GM10266 (cell line): ENCODE measurements at regions not wholly inside any gene's neighbourhood (a gene's known extent, or its start where the extent isn't known, plus 50 kb on each side); places are given as distances from the start of the nearest gene placed in this dataset.

Experiments used
- DNase-seq: peaks from one replicate; pipeline ENCODE4 v3.0.0; 2012; ENCODE audit errors: extremely low spot score
- TF ChIP-seq, protein P1 (sequence below): IDR thresholded peaks from 2 replicates; pipeline ENCODE4 v1.5.1; 2012; ENCODE audit warnings: mild to moderate bottlenecking, low read depth; ENCODE audit not compliant: control insufficient read depth, insufficient read depth; ENCODE audit errors: missing control alignments

DNA sequence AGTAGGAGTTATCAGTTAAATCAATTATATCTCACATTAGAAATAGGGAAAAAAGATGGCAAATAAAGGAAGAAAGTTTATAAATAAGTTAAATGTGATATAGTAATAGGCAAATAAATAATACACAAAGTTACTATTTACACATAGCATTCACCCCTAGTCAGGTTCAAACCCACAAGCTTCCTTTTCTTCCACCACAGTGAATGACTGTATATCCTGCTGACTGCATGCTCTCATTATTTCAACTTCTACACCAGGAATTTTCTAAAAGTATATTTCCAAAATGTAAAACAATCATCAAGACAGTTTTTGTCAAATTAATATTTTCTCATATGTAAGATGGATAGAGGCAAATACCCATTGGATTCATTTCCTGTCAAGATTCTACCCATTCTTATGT is 548.6 kb upstream of the SLITRK5 start:
- TF ChIP-seq, protein P1, sequence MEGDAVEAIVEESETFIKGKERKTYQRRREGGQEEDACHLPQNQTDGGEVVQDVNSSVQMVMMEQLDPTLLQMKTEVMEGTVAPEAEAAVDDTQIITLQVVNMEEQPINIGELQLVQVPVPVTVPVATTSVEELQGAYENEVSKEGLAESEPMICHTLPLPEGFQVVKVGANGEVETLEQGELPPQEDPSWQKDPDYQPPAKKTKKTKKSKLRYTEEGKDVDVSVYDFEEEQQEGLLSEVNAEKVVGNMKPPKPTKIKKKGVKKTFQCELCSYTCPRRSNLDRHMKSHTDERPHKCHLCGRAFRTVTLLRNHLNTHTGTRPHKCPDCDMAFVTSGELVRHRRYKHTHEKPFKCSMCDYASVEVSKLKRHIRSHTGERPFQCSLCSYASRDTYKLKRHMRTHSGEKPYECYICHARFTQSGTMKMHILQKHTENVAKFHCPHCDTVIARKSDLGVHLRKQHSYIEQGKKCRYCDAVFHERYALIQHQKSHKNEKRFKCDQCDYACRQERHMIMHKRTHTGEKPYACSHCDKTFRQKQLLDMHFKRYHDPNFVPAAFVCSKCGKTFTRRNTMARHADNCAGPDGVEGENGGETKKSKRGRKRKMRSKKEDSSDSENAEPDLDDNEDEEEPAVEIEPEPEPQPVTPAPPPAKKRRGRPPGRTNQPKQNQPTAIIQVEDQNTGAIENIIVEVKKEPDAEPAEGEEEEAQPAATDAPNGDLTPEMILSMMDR = no peak
- no peak for DNase-seq

DNA sequence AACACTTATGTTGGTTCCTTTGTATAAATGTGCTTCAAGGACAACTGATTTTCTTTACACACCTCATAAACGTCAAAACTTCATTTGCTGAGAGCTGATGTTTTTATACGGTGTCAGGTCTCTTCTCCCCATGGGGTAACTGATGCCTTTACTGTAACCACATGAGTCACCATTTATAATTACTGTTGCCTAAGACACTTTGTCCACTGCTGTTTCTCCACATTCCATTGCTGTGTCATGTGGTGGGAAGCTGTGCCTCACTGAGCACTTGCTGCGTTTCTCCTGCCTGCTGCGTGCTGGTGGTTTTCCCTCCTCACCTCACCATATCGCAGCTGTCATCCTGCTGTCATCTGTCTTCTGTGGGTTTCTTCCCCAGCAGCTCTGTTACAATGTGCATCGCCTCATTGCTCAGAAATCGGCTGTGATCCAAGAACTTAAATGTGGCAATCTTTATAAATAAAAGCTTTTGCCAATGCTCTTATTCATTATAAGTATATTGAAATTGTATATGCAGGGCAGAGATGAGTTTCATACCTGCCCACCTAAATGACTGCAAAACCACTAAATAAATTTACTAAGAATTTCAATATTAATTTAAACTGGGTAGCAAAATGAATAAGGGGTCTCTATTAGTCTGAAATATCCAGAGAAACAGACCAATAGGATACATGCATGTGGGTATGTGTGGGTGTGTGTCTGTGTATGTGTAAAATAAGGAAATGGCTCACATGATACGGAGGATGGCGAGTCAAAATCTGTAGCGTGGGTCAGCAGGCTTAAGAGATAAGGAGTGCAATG is 547.0 kb upstream of the SLITRK5 start:
- TF ChIP-seq, protein P1 = no peak
- no peak for DNase-seq

DNA sequence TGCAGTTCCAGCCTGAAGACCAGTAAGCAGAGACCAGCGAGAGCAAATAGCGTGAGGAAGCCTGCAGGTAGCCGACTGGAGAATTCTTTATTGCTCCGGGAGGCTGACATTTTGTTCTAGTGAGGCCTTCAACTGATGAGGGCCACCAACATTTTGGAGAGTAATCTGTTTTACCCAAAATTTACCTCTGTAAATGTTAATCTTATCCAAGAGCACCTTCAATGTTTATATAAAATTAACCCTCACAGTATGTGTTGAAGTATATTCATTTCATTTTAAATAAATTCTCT is 546.4 kb upstream of the SLITRK5 start:
- TF ChIP-seq, protein P1 = no peak
- DNase-seq = no peak

DNA sequence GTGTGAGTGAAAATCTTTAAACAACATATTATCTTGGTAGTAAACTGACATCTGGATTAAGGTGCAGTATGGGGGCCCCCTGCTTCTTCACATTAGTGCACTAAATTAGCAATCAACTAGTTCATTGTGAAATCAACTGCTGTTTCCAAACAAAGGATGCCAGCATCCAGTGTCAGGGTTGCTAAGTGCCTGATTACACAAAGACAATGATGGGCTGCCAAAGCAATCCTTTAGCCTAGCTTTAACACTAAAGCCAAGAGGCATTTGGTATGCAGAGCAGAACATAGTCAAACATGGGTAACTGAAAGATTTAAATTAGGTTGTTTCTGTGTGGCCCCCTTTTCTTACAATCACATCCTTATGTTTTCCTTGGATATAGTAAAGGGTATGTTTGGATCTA is 543.1 kb upstream of the SLITRK5 start:
- no peak for DNase-seq
- TF ChIP-seq, protein P1 = no peak

DNA sequence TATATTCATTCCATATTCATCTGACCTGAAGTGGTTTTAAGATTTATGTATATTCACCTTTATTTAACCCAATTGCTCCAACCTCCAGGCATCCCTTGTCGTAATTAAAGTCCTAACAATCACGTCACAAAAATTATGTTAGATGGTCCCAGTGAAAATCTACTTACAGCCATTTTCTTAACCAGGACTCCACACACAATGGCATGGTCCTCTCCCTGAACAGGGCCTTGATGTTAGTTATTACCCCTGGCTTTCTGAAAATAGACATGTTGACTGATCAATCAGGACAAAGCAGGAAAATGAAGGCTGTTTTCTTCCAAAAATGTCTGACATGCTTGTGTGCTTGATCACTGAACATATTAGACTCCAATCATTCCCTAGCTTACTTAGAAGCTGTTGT is 542.7 kb upstream of the SLITRK5 start:
- TF ChIP-seq, protein P1 = no peak
- no peak for DNase-seq

DNA sequence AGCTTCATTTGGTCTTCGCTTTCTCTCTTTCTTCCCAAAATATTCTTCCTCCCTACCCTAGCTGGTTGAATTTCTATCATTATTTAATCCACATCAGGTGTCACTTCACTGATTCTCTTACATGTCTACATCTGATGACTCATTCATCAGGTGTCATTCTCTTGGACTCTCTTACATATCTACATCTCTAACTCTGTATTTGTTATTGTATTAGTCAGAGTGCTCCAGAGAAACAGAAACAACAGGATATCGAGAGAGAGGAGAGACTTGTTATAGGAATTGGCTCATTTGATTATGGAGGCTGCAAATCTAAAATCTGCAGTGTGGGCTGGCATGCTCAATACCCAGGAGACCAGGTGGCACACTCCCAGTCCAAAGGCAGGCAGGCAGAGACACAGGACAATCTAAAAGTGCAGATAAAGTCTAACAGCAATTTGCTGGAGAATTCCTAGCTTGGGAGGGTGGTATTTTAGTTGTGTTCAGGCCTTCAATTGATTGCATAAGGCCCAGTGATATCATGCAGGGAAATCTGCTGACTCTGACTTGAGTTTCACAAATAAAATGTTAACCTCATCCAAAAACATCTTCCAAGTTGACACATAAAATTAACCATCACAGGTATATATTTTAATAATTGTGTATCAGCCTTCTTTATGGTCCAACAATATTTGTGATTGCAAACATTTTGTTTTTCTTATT is 541.4 kb upstream of the SLITRK5 start:
- DNase-seq = no peak

More for the DNA sequence above, 541.4 kb upstream of the SLITRK5 start:
- TF ChIP-seq, protein P1 = no peak
